MCF 10A (cell line): ENCODE measurements at regions not wholly inside any gene's neighbourhood (a gene's known extent, or its start where the extent isn't known, plus 50 kb on each side); places are given as distances from the start of the nearest gene placed in this dataset.

Source experiments
- BruUV-seq: library from RNA; stranded (reverse); fragments of 400-500 nt; replicated peaks from 2 replicates; lab custom pipeline; 2021; lab: Mats Ljungman, UMichigan
- CTCF ChIA-PET: fragments of 300-600 bp; sonication (Branson Sonifier 250); formaldehyde crosslinking; extraction: SDS; loops from one replicate; lab custom pipeline; 2021; ENCODE audit warnings: antibody characterized with exemption, inconsistent platforms; lab: Yijun Ruan, JAX
- POLR2A ChIA-PET: fragments of 300-600, 350-650 bp; sonication (Branson Sonifier 250); formaldehyde crosslinking; extraction: SDS; loops from one replicate; lab custom pipeline; 2020; ENCODE audit warnings: antibody characterized with exemption, inconsistent platforms; lab: Yijun Ruan, JAX
- DNase-seq: peaks from one replicate; pipeline ENCODE4 v3.0.0-alpha.2; 2018; ENCODE audit not compliant: unreplicated experiment
- H3K27ac Mint-ChIP-seq: one replicate; pipeline ENCODE4 v1.8.0; 2022; ENCODE audit warnings: mild to moderate bottlenecking, low read depth, mixed read lengths; ENCODE audit not compliant: unreplicated experiment
- H3K27me3 Mint-ChIP-seq: one replicate; pipeline ENCODE4 v1.8.0; 2022; ENCODE audit warnings: mixed read lengths; ENCODE audit not compliant: insufficient read depth, unreplicated experiment
- H3K36me3 Mint-ChIP-seq: one replicate; pipeline ENCODE4 v1.8.0; 2022; ENCODE audit warnings: mild to moderate bottlenecking, moderate library complexity, mixed read lengths; ENCODE audit not compliant: insufficient read depth, unreplicated experiment
- H3K4me1 Mint-ChIP-seq: one replicate; pipeline ENCODE4 v1.8.0; 2022; ENCODE audit warnings: mixed read lengths; ENCODE audit not compliant: insufficient read depth, unreplicated experiment
- H3K4me3 Mint-ChIP-seq: one replicate; pipeline ENCODE4 v1.8.0; 2022; ENCODE audit warnings: mild to moderate bottlenecking, moderate library complexity, mixed read lengths; ENCODE audit not compliant: unreplicated experiment
- H3K9me3 Mint-ChIP-seq: one replicate; pipeline ENCODE4 v1.8.0; 2022; ENCODE audit warnings: mixed read lengths; ENCODE audit not compliant: unreplicated experiment
- CTCF ChIP-seq: fragments of 200-600 bp; IDR thresholded peaks from one replicate; pipeline ENCODE4 v1.8.0; 2022; ENCODE audit warnings: antibody characterized with exemption, mild to moderate bottlenecking; ENCODE audit not compliant: unreplicated experiment
- intact Hi-C: fragments of 100-400 bp; cut with micrococcal nuclease; formaldehyde crosslinking; loops from 2 replicates; pipeline ENCODE4 v1.14.1; 2022

- ChIA-PET CTCF (no interaction called here), POLR2A (no interaction called here)
- TF ChIP-seq CTCF = no peak
- DNase-seq = no peak
- Mint-ChIP-seq H3K4me3 (no peak overlapping the region), H3K36me3 (no peaks in the 10 kb centered on the region), H3K9me3 (no peaks in the 10 kb centered on the region), H3K4me1 (no peaks in the 10 kb centered on the region), H3K27me3 (peaks cover 68% of the 10 kb centered on the region), H3K27ac (no peak overlapping the region)
- BruUV-seq = no TSS peak
- intact Hi-C loops = no loop called here
Observed at GRCh38 chr14:106051796-106052195, 525.4 kb downstream of the TMEM121 start.

GRCh38 chr14:106055289-106055688 is 528.9 kb downstream of the TMEM121 start:
- Mint-ChIP-seq H3K27ac (no peak overlapping the region), H3K4me3 (no peak overlapping the region), H3K27me3 (peaks cover 69% of the 10 kb centered on the region), H3K36me3 (no peaks in the 10 kb centered on the region), H3K4me1 (no peaks in the 10 kb centered on the region), H3K9me3 (no peaks in the 10 kb centered on the region)
- TF ChIP-seq CTCF = no peak
- no peak for DNase-seq
- BruUV-seq = no TSS peak
- POLR2A ChIA-PET = no interaction called here
- intact Hi-C loops = no loop called here
- CTCF ChIA-PET = no interaction called here

DNA sequence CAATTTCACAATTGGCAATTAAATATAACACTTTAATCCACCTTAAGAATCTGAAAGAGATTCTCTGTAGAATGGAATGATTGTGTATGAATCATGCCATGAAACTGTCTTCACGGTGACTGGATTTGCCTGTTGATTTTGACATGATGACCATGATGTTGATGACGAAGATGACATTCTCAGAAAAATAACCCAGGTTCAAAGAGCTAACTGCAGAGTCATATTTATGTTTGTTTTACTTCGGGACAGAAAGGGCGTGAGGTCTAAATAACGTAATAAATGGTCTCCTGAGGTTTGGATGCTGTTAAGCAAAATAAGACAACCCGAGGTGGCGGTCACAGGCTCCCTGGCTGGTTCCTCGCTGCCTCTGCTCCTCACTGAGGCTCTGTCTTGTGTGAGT is 532.0 kb downstream of the TMEM121 start:
- Mint-ChIP-seq H3K36me3 (no peaks in the 10 kb centered on the region), H3K4me1 (no peaks in the 10 kb centered on the region), H3K9me3 (no peaks in the 10 kb centered on the region), H3K27me3 (peaks cover 91% of the 10 kb centered on the region), H3K27ac (no peak overlapping the region), H3K4me3 (no peak overlapping the region)
- BruUV-seq = no TSS peak
- intact Hi-C loops = no loop called here
- no peak for TF ChIP-seq CTCF
- DNase-seq = no peak
- ChIA-PET POLR2A (no interaction called here), CTCF (interaction anchor here (0.7 to 1.0 kb wide), 3 partner anchors 8 to 613 kb away, joined by 3 read pairs; no protein-coding TSS in a partner anchor)

- POLR2A ChIA-PET = no interaction called here
Observed at GRCh38 chr14:106060276-106060975, 534.0 kb downstream of the TMEM121 start.

More at GRCh38 chr14:106060276-106060975, 534.0 kb downstream of the TMEM121 start:
- Mint-ChIP-seq H3K27me3 (peaks cover 90% of the 10 kb centered on the region), H3K27ac (no peak overlapping the region), H3K36me3 (no peaks in the 10 kb centered on the region), H3K4me3 (no peak overlapping the region), H3K9me3 (no peaks in the 10 kb centered on the region), H3K4me1 (no peaks in the 10 kb centered on the region)
- TF ChIP-seq CTCF = no peak
- intact Hi-C loops = no loop called here
- no peak for DNase-seq
- no TSS peak for BruUV-seq
- CTCF ChIA-PET = interaction anchor here (0.7 to 1.8 kb wide), 4 partner anchors 29 to 116 kb away, joined by 3 to 6 read pairs (median 4); no protein-coding TSS in a partner anchor
